Caco-2 (cell line): ENCODE measurements at regions not wholly inside any gene's neighbourhood (a gene's known extent, or its start where the extent isn't known, plus 50 kb on each side); places are given as distances from the start of the nearest gene placed in this dataset.
A peak's percentile ranks its signal among the peaks of the same experiment; 100 is the strongest.

Source experiments
- BruUV-seq: library from RNA; stranded (reverse); fragments of 400-500 nt; replicated peaks from 2 replicates; lab custom pipeline; 2021; lab: Mats Ljungman, UMichigan
- CTCF ChIA-PET: fragments of 300-600 bp; sonication (Branson Sonifier 250); formaldehyde crosslinking; loops from one replicate; lab custom pipeline; 2022; ENCODE audit warnings: antibody characterized with exemption; lab: Charles Lee
- POLR2A ChIA-PET: fragments of 300-600 bp; sonication (Branson Sonifier 250); formaldehyde crosslinking; loops from one replicate; lab custom pipeline; 2022; ENCODE audit warnings: antibody characterized with exemption; lab: Charles Lee
- DNase-seq, 2 experiments: peaks; one replicate each; pipeline versions ENCODE4 v3.0.0 to v3.0.0-alpha.2; 2020 to 2022
- H3K27me3 ChIP-seq: replicated peaks from 2 replicates; pipeline ENCODE4 v1.6.0; 2011; ENCODE audit warnings: low read length; ENCODE audit not compliant: control insufficient read depth, insufficient read depth
- H3K36me3 ChIP-seq: 2 replicates; pipeline ENCODE4 v1.5.1; 2011; ENCODE audit warnings: low read length; ENCODE audit not compliant: control insufficient read depth, insufficient read depth
- H3K4me1 ChIP-seq: fragments of 250-450 bp; sonication (Bioruptor Pico); 2 replicates; pipeline ENCODE4 v1.5.1; 2020; ENCODE audit warnings: mild to moderate bottlenecking
- H3K4me3 ChIP-seq: 2 replicates; pipeline ENCODE4 v1.5.1; 2011; ENCODE audit warnings: low read depth, mild to moderate bottlenecking, control low read depth, low read length
- H3K9me3 ChIP-seq: fragments of 250-450 bp; sonication (Bioruptor Pico); 2 replicates; pipeline ENCODE4 v1.5.1; 2020; ENCODE audit warnings: mild to moderate bottlenecking, moderate library complexity
- H3K27ac Mint-ChIP-seq: one replicate; pipeline ENCODE4 v1.8.0; 2022; ENCODE audit warnings: mixed read lengths; ENCODE audit not compliant: unreplicated experiment
- H3K27me3 Mint-ChIP-seq: one replicate; pipeline ENCODE4 v1.8.0; 2022; ENCODE audit warnings: mixed read lengths; ENCODE audit not compliant: insufficient read depth, unreplicated experiment
- H3K36me3 Mint-ChIP-seq: one replicate; pipeline ENCODE4 v1.8.0; 2022; ENCODE audit warnings: mild to moderate bottlenecking, mixed read lengths; ENCODE audit not compliant: insufficient read depth, unreplicated experiment
- H3K4me1 Mint-ChIP-seq: one replicate; pipeline ENCODE4 v1.8.0; 2022; ENCODE audit warnings: low read depth, mixed read lengths; ENCODE audit not compliant: unreplicated experiment
- H3K4me3 Mint-ChIP-seq: one replicate; pipeline ENCODE4 v1.8.0; 2022; ENCODE audit warnings: mild to moderate bottlenecking, moderate library complexity, mixed read lengths; ENCODE audit not compliant: unreplicated experiment
- H3K9me3 Mint-ChIP-seq: one replicate; pipeline ENCODE4 v1.8.0; 2022; ENCODE audit warnings: mixed read lengths; ENCODE audit not compliant: unreplicated experiment
- CTCF ChIP-seq, 2 experiments: fragments of 200-600 bp in 1 of 2; IDR thresholded peaks; 1 replicate in 1 of 2; 2 replicates in 1 of 2; pipeline versions ENCODE4 v1.5.1 to v1.8.0; 2011 to 2022; ENCODE audit warnings: antibody characterized with exemption in 1 of 2, control low read depth in 1 of 2, inconsistent platforms in 1 of 2, low read depth in 1 of 2, low read length in 1 of 2, mild to moderate bottlenecking in 1 of 2, moderate library complexity in 1 of 2; ENCODE audit not compliant: insufficient read depth in 1 of 2, severe bottlenecking in 1 of 2, unreplicated experiment in 1 of 2
- intact Hi-C: fragments of 100-400 bp; cut with micrococcal nuclease; formaldehyde crosslinking; loops from one replicate; pipeline ENCODE4 v1.10.0; 2022; ENCODE audit not compliant: unreplicated experiment

GRCh38 chr20:51091406-51092195, 68.7 kb upstream of the KCNG1 start:
- TF ChIP-seq CTCF (IDR thresholded peaks at IDR 0.05; ENCODE audit: insufficient read depth in 1 of 2, low read depth in 1 of 2, low read length in 1 of 2, severe bottlenecking in 1 of 2, unreplicated experiment in 1 of 2): no peak
- ChIA-PET CTCF (interaction anchor here (0.6 to 2.0 kb wide), 5 partner anchors 9 to 104 kb away, joined by 3 to 8 read pairs (median 3); no protein-coding TSS in a partner anchor), POLR2A (no interaction called here)
- no peaks in the 10 kb centered on the region for H3K4me1 Mint-ChIP-seq
- intact Hi-C loops: no loop called here
- Histone ChIP-seq H3K4me3 (no peak overlapping the region), H3K27me3 (peaks cover 2% of the 10 kb centered on the region), H3K9me3 (no peaks in the 10 kb centered on the region), H3K36me3 (no peaks in the 10 kb centered on the region), H3K4me1 (peaks cover 31% of the 10 kb centered on the region)
- no peaks in the 10 kb centered on the region for H3K36me3 Mint-ChIP-seq
- peaks cover 19% of the 10 kb centered on the region for H3K27me3 Mint-ChIP-seq
- H3K4me3 Mint-ChIP-seq: peak overlapping the region; percentile 0
- DNase-seq: no peak
- BruUV-seq: no TSS peak
- H3K9me3 Mint-ChIP-seq: no peaks in the 10 kb centered on the region
- no peak overlapping the region for H3K27ac Mint-ChIP-seq

- BruUV-seq: no TSS peak
- H3K4me3 ChIP-seq: no peak overlapping the region
- no peaks in the 10 kb centered on the region for H3K9me3 ChIP-seq
- peaks cover 31% of the 10 kb centered on the region for H3K4me1 ChIP-seq
- intact Hi-C loops: no loop called here
- Mint-ChIP-seq H3K27me3 (peaks cover 19% of the 10 kb centered on the region), H3K4me3 (no peak overlapping the region), H3K27ac (no peak overlapping the region), H3K9me3 (no peaks in the 10 kb centered on the region), H3K4me1 (no peaks in the 10 kb centered on the region), H3K36me3 (no peaks in the 10 kb centered on the region)
- no peaks in the 10 kb centered on the region for H3K36me3 ChIP-seq
- no peak for DNase-seq
- no peak for TF ChIP-seq CTCF (IDR thresholded peaks at IDR 0.05; ENCODE audit: insufficient read depth in 1 of 2, low read depth in 1 of 2, low read length in 1 of 2, severe bottlenecking in 1 of 2, unreplicated experiment in 1 of 2)
- ChIA-PET POLR2A (no interaction called here), CTCF (no interaction called here)
- peaks cover 2% of the 10 kb centered on the region for H3K27me3 ChIP-seq
Observed at GRCh38 chr20:51089840-51090239, 66.9 kb upstream of the KCNG1 start.

- Mint-ChIP-seq H3K27me3 (peaks cover 19% of the 10 kb centered on the region), H3K9me3 (no peaks in the 10 kb centered on the region), H3K4me3 (no peak overlapping the region), H3K4me1 (no peaks in the 10 kb centered on the region), H3K36me3 (no peaks in the 10 kb centered on the region), H3K27ac (no peak overlapping the region)
- TF ChIP-seq CTCF (IDR thresholded peaks at IDR 0.05; ENCODE audit: insufficient read depth in 1 of 2, low read depth in 1 of 2, low read length in 1 of 2, severe bottlenecking in 1 of 2, unreplicated experiment in 1 of 2): no peak
- H3K36me3 ChIP-seq: no peaks in the 10 kb centered on the region
- intact Hi-C loops: no loop called here
- no peaks in the 10 kb centered on the region for H3K9me3 ChIP-seq
- no peak overlapping the region for H3K4me3 ChIP-seq
- H3K27me3 ChIP-seq: peaks cover 2% of the 10 kb centered on the region
- DNase-seq: peak in 1 of 2 experiments; percentile 37
- CTCF ChIA-PET: no interaction called here
- POLR2A ChIA-PET: no interaction called here
- H3K4me1 ChIP-seq: peaks cover 31% of the 10 kb centered on the region
- BruUV-seq: no TSS peak
Observed at GRCh38 chr20:51089272-51089781, 66.4 kb upstream of the KCNG1 start.
